C4-2B (cell line): ENCODE measurements at regions not wholly inside any gene's neighbourhood (a gene's known extent, or its start where the extent isn't known, plus 50 kb on each side); places are given as distances from the start of the nearest gene placed in this dataset.

Source experiments
- CTCF ChIP-seq: fragments of 450-650 bp; conservative IDR thresholded peaks from 2 replicates; pipeline ENCODE4 v1.5.1; 2017; ENCODE audit warnings: mild to moderate bottlenecking
- ZFX ChIP-seq: fragments of 450-650 bp; IDR thresholded peaks from 2 replicates; pipeline ENCODE4 v1.6.1; 2017

- TF ChIP-seq CTCF (no peak), ZFX (no peak)
Observed at GRCh38 chr12:42944516-42944915, 355.0 kb upstream of the PRICKLE1 start.
